Cardiac muscle cell (in vitro differentiated cells and primary cell): ENCODE measurements at regions not wholly inside any gene's neighbourhood (a gene's known extent, or its start where the extent isn't known, plus 50 kb on each side); places are given as distances from the start of the nearest gene placed in this dataset.
"Not testable (repeated sequence)": the region's sequence is repeated elsewhere in the genome, so short reads cannot be mapped to it uniquely, and the experiment has no call there.

Experiments used
- DNase-seq, 2 donors: peaks; one replicate each; pipeline versions ENCODE4 v3.0.0 to v3.0.0-alpha.2; 2010 to 2017; ENCODE audit warnings: low read depth in 1 of 2, low spot score in 1 of 2
- H3K27ac ChIP-seq: fragments of 200-600 bp; sonication (generic); 2 replicates; pipeline ENCODE4 v1.5.1; 2016
- H3K27me3 ChIP-seq: fragments of 200-600 bp; sonication (generic); 2 replicates; pipeline ENCODE4 v1.6.0; 2016; ENCODE audit warnings: control low read depth
- H3K36me3 ChIP-seq: fragments of 200-600 bp; sonication (generic); 2 replicates; pipeline ENCODE4 v1.5.1; 2016; ENCODE audit warnings: control low read depth
- H3K4me1 ChIP-seq: fragments of 200-600 bp; sonication (generic); 2 replicates; pipeline ENCODE4 v1.8.1; 2017; ENCODE audit warnings: low read depth, mild to moderate bottlenecking, mixed run types
- H3K4me3 ChIP-seq: fragments of 200-600 bp; sonication (generic); 2 replicates; pipeline ENCODE4 v1.5.1; 2016; ENCODE audit warnings: mild to moderate bottlenecking
- H3K9me3 ChIP-seq: fragments of 200-600 bp; sonication (generic); 2 replicates; pipeline ENCODE4 v1.5.1; 2017; ENCODE audit warnings: low read depth, mild to moderate bottlenecking, control low read depth
- TF ChIP-seq, protein P1 (sequence below): IDR thresholded peaks from 2 replicates; pipeline ENCODE4 v1.5.1; 2012; ENCODE audit warnings: low read depth, mild to moderate bottlenecking, low read length

DNA sequence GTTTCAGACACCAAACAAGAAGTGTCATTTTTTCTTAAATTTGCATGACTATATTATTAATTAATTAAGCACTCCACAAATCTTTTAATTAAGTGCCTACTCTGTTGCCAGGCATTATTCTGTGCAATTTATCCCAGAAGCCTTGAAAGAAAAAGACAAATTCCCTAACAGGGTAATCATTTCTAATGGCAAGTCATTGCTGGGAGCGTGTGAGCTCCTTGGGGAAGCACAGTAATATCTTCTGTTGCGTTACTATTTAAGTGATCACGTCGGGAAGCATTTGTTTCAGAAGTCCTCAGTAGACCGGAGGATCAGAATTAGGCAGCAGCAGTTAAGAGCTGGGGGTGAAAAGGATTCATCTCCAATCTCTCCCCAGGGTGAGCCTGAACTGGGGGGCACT is 276.8 kb upstream of the RNF32 start:
- H3K36me3 ChIP-seq: no peaks in the 10 kb centered on the region
- no peaks in the 10 kb centered on the region for H3K4me1 ChIP-seq
- no peak overlapping the region for H3K27ac ChIP-seq
- TF ChIP-seq, protein P1, sequence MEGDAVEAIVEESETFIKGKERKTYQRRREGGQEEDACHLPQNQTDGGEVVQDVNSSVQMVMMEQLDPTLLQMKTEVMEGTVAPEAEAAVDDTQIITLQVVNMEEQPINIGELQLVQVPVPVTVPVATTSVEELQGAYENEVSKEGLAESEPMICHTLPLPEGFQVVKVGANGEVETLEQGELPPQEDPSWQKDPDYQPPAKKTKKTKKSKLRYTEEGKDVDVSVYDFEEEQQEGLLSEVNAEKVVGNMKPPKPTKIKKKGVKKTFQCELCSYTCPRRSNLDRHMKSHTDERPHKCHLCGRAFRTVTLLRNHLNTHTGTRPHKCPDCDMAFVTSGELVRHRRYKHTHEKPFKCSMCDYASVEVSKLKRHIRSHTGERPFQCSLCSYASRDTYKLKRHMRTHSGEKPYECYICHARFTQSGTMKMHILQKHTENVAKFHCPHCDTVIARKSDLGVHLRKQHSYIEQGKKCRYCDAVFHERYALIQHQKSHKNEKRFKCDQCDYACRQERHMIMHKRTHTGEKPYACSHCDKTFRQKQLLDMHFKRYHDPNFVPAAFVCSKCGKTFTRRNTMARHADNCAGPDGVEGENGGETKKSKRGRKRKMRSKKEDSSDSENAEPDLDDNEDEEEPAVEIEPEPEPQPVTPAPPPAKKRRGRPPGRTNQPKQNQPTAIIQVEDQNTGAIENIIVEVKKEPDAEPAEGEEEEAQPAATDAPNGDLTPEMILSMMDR: no peak
- no peak for DNase-seq
- no peak overlapping the region for H3K4me3 ChIP-seq
- no peaks in the 10 kb centered on the region for H3K27me3 ChIP-seq
- H3K9me3 ChIP-seq: no peaks in the 10 kb centered on the region

- Histone ChIP-seq H3K9me3 (no peaks in the 10 kb centered on the region), H3K4me3 (no peak overlapping the region), H3K27ac (no peak overlapping the region), H3K36me3 (no peaks in the 10 kb centered on the region), H3K27me3 (no peaks in the 10 kb centered on the region), H3K4me1 (no peaks in the 10 kb centered on the region)
- DNase-seq: no peak
- TF ChIP-seq, protein P1: no peak
Observed at GRCh38 chr7:156360835-156361234, 279.7 kb upstream of the RNF32 start.

DNA sequence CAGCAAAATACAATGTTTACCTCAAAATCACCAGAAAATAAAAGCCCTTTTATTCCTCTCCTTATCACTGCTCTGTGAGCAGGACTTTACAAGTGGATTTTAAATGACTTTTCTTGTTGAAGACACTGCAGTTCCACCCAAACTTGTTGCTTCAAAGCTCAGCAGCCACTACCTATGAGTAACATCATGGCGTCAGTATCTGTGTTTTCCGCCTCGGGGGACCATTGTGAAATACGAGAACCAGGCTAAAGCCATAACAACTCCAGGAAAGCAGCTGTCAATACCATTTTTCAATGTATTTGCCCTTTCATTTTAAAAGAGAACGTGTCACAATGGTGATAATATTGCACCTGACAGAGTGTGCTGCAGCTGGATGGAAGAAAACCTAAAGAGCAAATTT is 284.0 kb upstream of the RNF32 start:
- no peak for DNase-seq
- H3K36me3 ChIP-seq: no peaks in the 10 kb centered on the region
- TF ChIP-seq, protein P1: no peak

DNA sequence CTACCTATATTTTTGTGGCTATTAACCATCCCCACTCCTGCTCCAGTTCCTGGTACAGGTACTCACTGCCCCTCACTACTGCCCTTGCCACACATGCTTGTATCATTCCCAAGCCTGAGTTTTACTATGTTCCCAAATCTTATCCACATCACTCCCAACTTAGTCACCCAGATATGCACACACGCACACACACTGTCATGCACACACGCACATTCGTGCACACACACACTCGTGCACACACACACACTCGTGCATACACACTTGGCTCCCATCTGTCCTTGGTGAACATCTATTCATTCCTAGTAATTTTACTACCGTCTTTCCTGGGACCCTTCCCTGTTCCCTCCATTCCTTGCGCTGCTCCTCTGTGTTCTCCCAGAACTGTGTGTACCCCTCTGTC is 287.2 kb upstream of the RNF32 start:
- TF ChIP-seq, protein P1: no peak
- Histone ChIP-seq H3K36me3 (no peaks in the 10 kb centered on the region), H3K27ac (no peak overlapping the region), H3K27me3 (no peaks in the 10 kb centered on the region), H3K4me3 (no peak overlapping the region), H3K4me1 (no peaks in the 10 kb centered on the region), H3K9me3 (no peaks in the 10 kb centered on the region)
- no peak for DNase-seq

More for the DNA sequence above, 284.0 kb upstream of the RNF32 start:
- Histone ChIP-seq H3K4me1 (no peaks in the 10 kb centered on the region), H3K27me3 (no peaks in the 10 kb centered on the region), H3K27ac (no peak overlapping the region), H3K4me3 (no peak overlapping the region), H3K9me3 (no peaks in the 10 kb centered on the region)

GRCh38 chr7:156347703-156348248 is 292.8 kb upstream of the RNF32 start:
- H3K27me3 ChIP-seq, H3K9me3 ChIP-seq, H3K27ac ChIP-seq, H3K36me3 ChIP-seq, H3K4me1 ChIP-seq, H3K4me3 ChIP-seq, DNase-seq: not testable (repeated sequence)

DNA sequence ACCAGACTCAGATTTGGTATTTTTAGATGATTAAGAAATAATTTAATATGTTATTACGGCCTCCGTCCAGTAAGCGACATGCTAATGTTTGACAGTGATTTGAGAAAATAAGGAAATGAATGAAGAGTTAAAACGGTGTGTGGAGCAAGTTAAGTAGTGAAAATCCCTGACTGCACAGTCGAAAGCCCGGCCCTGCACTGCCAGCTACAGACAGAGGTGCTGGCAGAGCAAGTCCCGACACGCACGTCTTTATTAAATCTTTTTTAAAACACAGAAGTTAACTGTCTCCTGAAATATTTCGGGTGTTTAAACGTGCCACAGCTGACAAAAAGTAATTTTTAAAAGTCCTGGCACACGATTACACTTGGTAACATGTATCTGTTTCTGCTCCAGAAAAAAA is 293.4 kb upstream of the RNF32 start:
- H3K4me3 ChIP-seq: no peak overlapping the region
- no peaks in the 10 kb centered on the region for H3K36me3 ChIP-seq
- H3K9me3 ChIP-seq: no peaks in the 10 kb centered on the region
- TF ChIP-seq, protein P1: no peak
- H3K27ac ChIP-seq: no peak overlapping the region
- no peaks in the 10 kb centered on the region for H3K27me3 ChIP-seq
- no peak for DNase-seq
- no peaks in the 10 kb centered on the region for H3K4me1 ChIP-seq
